Keratinocyte (primary cell): ENCODE measurements at regions not wholly inside any gene's neighbourhood (a gene's known extent, or its start where the extent isn't known, plus 50 kb on each side); places are given as distances from the start of the nearest gene placed in this dataset.
"Not testable (repeated sequence)": the region's sequence is repeated elsewhere in the genome, so short reads cannot be mapped to it uniquely, and the experiment has no call there.

ENCODE experiments used
- EZH2 ChIP-seq: IDR thresholded peaks from one replicate; pipeline ENCODE4 v1.6.1; 2012; ENCODE audit warnings: inconsistent platforms, mild to moderate bottlenecking, low read length, moderate library complexity
- TF ChIP-seq, protein P1 (sequence below), 3 experiments: IDR thresholded peaks in 1 of 3; conservative IDR thresholded peaks in 1 of 3; optimal IDR thresholded peaks in 1 of 3; 2 replicates in 2 of 3; 3 replicates in 1 of 3; pipeline versions ENCODE3 to v1.5.1; 2011; ENCODE audit warnings: low read length in 3 of 3, mild to moderate bottlenecking in 3 of 3, moderate library complexity in 2 of 3, control low read depth in 1 of 3, inconsistent platforms in 1 of 3; ENCODE audit not compliant: insufficient read depth in 2 of 3; ENCODE audit errors: extremely low read depth in 1 of 3

GRCh38 chr1:243951207-243951606 is 99.9 kb upstream of the ZBTB18 start:
- TF ChIP-seq, protein P1, sequence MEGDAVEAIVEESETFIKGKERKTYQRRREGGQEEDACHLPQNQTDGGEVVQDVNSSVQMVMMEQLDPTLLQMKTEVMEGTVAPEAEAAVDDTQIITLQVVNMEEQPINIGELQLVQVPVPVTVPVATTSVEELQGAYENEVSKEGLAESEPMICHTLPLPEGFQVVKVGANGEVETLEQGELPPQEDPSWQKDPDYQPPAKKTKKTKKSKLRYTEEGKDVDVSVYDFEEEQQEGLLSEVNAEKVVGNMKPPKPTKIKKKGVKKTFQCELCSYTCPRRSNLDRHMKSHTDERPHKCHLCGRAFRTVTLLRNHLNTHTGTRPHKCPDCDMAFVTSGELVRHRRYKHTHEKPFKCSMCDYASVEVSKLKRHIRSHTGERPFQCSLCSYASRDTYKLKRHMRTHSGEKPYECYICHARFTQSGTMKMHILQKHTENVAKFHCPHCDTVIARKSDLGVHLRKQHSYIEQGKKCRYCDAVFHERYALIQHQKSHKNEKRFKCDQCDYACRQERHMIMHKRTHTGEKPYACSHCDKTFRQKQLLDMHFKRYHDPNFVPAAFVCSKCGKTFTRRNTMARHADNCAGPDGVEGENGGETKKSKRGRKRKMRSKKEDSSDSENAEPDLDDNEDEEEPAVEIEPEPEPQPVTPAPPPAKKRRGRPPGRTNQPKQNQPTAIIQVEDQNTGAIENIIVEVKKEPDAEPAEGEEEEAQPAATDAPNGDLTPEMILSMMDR (optimal IDR thresholded peaks at IDR 0.05 in 1 of 3, IDR thresholded peaks at IDR 0.05 in 1 of 3, conservative IDR thresholded peaks at IDR 0.05 in 1 of 3; ENCODE audit: extremely low read depth in 1 of 3, insufficient read depth in 2 of 3, low read length in 3 of 3): not testable (repeated sequence)
- not testable (repeated sequence) for TF ChIP-seq EZH2
